ENCODE measurements at regions not wholly inside any gene's neighbourhood (a gene's known extent, or its start where the extent isn't known, plus 50 kb on each side); places are given as distances from the start of the nearest gene placed in this dataset.
"Not testable (repeated sequence)": the region's sequence is repeated elsewhere in the genome, so short reads cannot be mapped to it uniquely, and the experiment has no call there.

- no peak for DNase-seq
These were observed 69.1 kb upstream of the DNAJC10 start for GRCh38 chr2:182646763-182647498.

- no peak for DNase-seq
These were observed 68.6 kb upstream of the DNAJC10 start for GRCh38 chr2:182647499-182647787.

DNA sequence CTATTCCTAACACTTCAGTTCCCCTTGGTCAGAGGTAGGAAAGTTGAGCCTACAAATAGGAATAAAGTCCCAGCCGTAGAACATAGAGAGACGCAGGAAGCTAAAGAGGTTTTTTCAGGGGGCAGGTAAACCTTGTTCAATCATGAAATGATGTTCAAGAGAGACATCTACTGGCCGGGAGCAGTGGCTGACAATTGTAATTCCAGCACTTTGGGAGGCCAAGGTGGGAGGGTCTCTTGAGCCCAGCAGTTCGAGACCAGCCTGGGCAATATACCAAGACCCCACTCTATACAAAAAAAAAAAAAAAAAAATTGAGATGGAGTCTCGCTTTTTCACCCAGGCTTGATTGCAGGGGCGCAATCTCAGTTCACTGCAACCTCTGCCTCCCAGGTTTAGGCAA, 66.7 kb upstream of the DNAJC10 start:
- DNase-seq = peak; percentile 63

DNA sequence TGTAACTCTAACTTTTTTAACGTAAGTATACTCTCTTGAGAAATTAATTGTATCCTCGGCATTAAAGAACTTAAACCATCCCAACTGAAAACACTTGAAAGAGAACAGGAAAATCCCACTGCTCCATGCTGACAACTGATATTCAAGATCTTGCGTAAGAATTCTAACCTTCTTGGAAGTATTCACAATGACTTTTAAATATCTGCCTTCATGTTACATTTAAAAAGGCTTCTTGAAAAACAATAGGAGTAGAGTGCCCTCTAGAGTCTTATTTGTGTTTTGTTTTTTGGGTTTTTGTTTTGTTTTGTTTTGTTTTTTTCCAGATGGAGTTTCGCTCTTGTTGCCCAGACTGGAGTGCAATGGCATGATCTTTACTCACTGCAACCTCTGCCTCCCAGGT, 65.4 kb upstream of the DNAJC10 start:
- DNase-seq = no peak

GRCh38 chr2:182652326-182652725, 63.7 kb upstream of the DNAJC10 start:
- no peak for DNase-seq

- peak; percentile 61 for DNase-seq
These were observed 60.3 kb upstream of the DNAJC10 start for GRCh38 chr2:182655750-182656149.

- DNase-seq = no peak
These were observed 51.8 kb upstream of the DNAJC10 start for GRCh38 chr2:182664212-182664611.

GRCh38 chr2:182665500-182665899, 50.6 kb upstream of the DNAJC10 start:
- DNase-seq = not testable (repeated sequence)

Data from islet precursor cell (in vitro differentiated cells).